ENCODE measurements at regions not wholly inside any gene's neighbourhood (a gene's known extent, or its start where the extent isn't known, plus 50 kb on each side); places are given as distances from the start of the nearest gene placed in this dataset.

DNA sequence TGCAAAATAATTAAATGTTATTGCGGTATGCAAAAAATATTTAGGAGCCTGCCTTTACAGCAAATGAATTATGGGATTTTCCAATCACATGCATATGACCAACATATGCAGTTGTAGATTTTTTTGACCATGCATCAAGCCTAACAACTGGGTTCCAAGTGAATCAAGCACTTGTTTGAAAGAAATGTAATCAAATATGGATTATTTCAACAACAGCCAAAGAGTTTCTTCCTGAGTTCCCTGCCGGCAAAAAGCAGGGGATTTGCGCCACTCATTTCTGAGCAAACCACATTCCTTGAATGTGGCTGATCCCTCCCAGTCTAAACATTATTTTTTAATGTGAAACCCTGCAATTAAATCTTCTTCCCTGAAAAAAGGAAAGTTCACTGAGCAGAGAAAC lies 100.1 kb upstream of the ADTRP start:
- H3K27me3 ChIP-seq = no peaks in the 10 kb centered on the region
- DNase-seq = no peak
- H3K4me1 ChIP-seq = peaks cover 0 to 12% of the 10 kb centered on the region in 2 donors
- 90% methylated on average over 3 of the region's 3 CpGs for WGBS, 2 donors
- no peaks in the 10 kb centered on the region for H3K36me3 ChIP-seq
- no peaks in the 10 kb centered on the region for H3K9me3 ChIP-seq
- intact Hi-C loops (cut with DNase I) = no loop called here
- no peak overlapping the region for H3K27ac ChIP-seq
- H3K4me3 ChIP-seq (replicated peaks in 1 of 3) = no peak overlapping the region
- TF ChIP-seq CTCF (IDR thresholded peaks at IDR 0.05) = no peak
- no peak for TF ChIP-seq POLR2A (IDR thresholded peaks at IDR 0.05)

- DNase-seq = no peak
- 31 to 35% methylated on average over 3 of the region's 3 CpGs for WGBS, 2 donors
- H3K27me3 ChIP-seq = no peaks in the 10 kb centered on the region
- intact Hi-C loops (cut with DNase I) = no loop called here
- no peak overlapping the region for H3K4me3 ChIP-seq (replicated peaks in 1 of 3)
- TF ChIP-seq POLR2A (IDR thresholded peaks at IDR 0.05) (no peak), CTCF (IDR thresholded peaks at IDR 0.05) (no peak)
- H3K9me3 ChIP-seq = no peaks in the 10 kb centered on the region
- H3K36me3 ChIP-seq = no peaks in the 10 kb centered on the region
- H3K27ac ChIP-seq = no peak overlapping the region
- H3K4me1 ChIP-seq = peaks cover 0 to 12% of the 10 kb centered on the region in 2 donors
These were observed 99.4 kb upstream of the ADTRP start for GRCh38 chr6:11878029-11878428.

- Histone ChIP-seq H3K4me3 (replicated peaks in 1 of 3) (no peak overlapping the region), H3K9me3 (no peaks in the 10 kb centered on the region), H3K4me1 (peaks cover 0 to 12% of the 10 kb centered on the region in 2 donors), H3K27ac (no peak overlapping the region), H3K27me3 (no peaks in the 10 kb centered on the region), H3K36me3 (no peaks in the 10 kb centered on the region)
- intact Hi-C loops (cut with DNase I) = no loop called here
- TF ChIP-seq CTCF (IDR thresholded peaks at IDR 0.05) = no peak
- no peak for TF ChIP-seq POLR2A (IDR thresholded peaks at IDR 0.05)
- 88 to 92% methylated on average over 10 of the region's 10 CpGs for WGBS, 2 donors
- no peak for DNase-seq
These were observed 98.4 kb upstream of the ADTRP start for GRCh38 chr6:11876934-11877433.

GRCh38 chr6:11875325-11876109 lies 96.9 kb upstream of the ADTRP start:
- Histone ChIP-seq H3K4me1 (peaks cover 0 to 12% of the 10 kb centered on the region in 2 donors), H3K27me3 (no peaks in the 10 kb centered on the region), H3K9me3 (no peaks in the 10 kb centered on the region), H3K36me3 (no peaks in the 10 kb centered on the region), H3K27ac (no peak overlapping the region), H3K4me3 (replicated peaks in 1 of 3) (no peak overlapping the region)
- intact Hi-C loops (cut with DNase I) = no loop called here
- TF ChIP-seq POLR2A (IDR thresholded peaks at IDR 0.05) (no peak), CTCF (IDR thresholded peaks at IDR 0.05) (no peak)
- peak; percentile 33 to 34 for DNase-seq
- 77 to 78% methylated on average over 9 of the region's 9 CpGs for WGBS, 2 donors

GRCh38 chr6:11869672-11870340 lies 91.2 kb upstream of the ADTRP start:
- 42 to 46% methylated on average over 8 of the region's 8 CpGs for WGBS, 2 donors
- no peak overlapping the region for H3K4me3 ChIP-seq (replicated peaks in 1 of 3)
- no peaks in the 10 kb centered on the region for H3K27me3 ChIP-seq
- intact Hi-C loops (cut with DNase I) = no loop called here
- TF ChIP-seq CTCF (IDR thresholded peaks at IDR 0.05) (no peak), POLR2A (IDR thresholded peaks at IDR 0.05) (no peak)
- H3K36me3 ChIP-seq = no peaks in the 10 kb centered on the region
- no peaks in the 10 kb centered on the region for H3K9me3 ChIP-seq
- DNase-seq = peak; percentile 7 to 41
- H3K27ac ChIP-seq = no peak overlapping the region
- peaks cover 0 to 4% of the 10 kb centered on the region in 2 donors for H3K4me1 ChIP-seq

All from thyroid gland (tissue), 4 donors.